ENCODE measurements at regions not wholly inside any gene's neighbourhood (a gene's known extent, or its start where the extent isn't known, plus 50 kb on each side); places are given as distances from the start of the nearest gene placed in this dataset.

- Histone ChIP-seq H3K9me2 (replicated peaks; ENCODE audit: control insufficient read depth, low read length) (no peaks in the 10 kb centered on the region), H3K4me2 (ENCODE audit: low read length) (no peak overlapping the region), H3K4me3 (ENCODE audit: low read length) (no peak overlapping the region), H4K20me1 (ENCODE audit: control insufficient read depth, insufficient read depth, low read depth, low read length) (no peaks in the 10 kb centered on the region), H3K79me2 (ENCODE audit: control insufficient read depth, low read length) (no peaks in the 10 kb centered on the region), H3K27ac (ENCODE audit: low read depth, low read length) (no peak overlapping the region), H3K27me3 (ENCODE audit: control insufficient read depth, low read length) (0 out of 2 replicates have a peak, but pooled peaks cover 2% of the 10 kb centered on the region), H3K4me1 (ENCODE audit: control insufficient read depth, low read length) (no peaks in the 10 kb centered on the region), H3F3A (ENCODE audit: control insufficient read depth, insufficient read depth) (no peaks in the 10 kb centered on the region), H3K9me3 (ENCODE audit: control insufficient read depth, insufficient read depth, low read length) (no peaks in the 10 kb centered on the region), H3K36me3 (ENCODE audit: control insufficient read depth, low read length) (no peaks in the 10 kb centered on the region)
- TF ChIP-seq EZH2phosphoT487 (IDR thresholded peaks at IDR 0.05; ENCODE audit: borderline replicate concordance, low read length), result no peak
- TF ChIP-seq, protein P1, sequence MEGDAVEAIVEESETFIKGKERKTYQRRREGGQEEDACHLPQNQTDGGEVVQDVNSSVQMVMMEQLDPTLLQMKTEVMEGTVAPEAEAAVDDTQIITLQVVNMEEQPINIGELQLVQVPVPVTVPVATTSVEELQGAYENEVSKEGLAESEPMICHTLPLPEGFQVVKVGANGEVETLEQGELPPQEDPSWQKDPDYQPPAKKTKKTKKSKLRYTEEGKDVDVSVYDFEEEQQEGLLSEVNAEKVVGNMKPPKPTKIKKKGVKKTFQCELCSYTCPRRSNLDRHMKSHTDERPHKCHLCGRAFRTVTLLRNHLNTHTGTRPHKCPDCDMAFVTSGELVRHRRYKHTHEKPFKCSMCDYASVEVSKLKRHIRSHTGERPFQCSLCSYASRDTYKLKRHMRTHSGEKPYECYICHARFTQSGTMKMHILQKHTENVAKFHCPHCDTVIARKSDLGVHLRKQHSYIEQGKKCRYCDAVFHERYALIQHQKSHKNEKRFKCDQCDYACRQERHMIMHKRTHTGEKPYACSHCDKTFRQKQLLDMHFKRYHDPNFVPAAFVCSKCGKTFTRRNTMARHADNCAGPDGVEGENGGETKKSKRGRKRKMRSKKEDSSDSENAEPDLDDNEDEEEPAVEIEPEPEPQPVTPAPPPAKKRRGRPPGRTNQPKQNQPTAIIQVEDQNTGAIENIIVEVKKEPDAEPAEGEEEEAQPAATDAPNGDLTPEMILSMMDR (IDR thresholded peaks at IDR 0.05; ENCODE audit: low read depth, low read length, poor library complexity, severe bottlenecking), result no peak
Measured at GRCh38 chr13:78780708-78781107, 121.8 kb upstream of the OBI1 start.

- Histone ChIP-seq H4K20me1 (ENCODE audit: control insufficient read depth, insufficient read depth, low read depth, low read length) (no peaks in the 10 kb centered on the region), H3K9me2 (replicated peaks; ENCODE audit: control insufficient read depth, low read length) (no peaks in the 10 kb centered on the region), H3K4me1 (ENCODE audit: control insufficient read depth, low read length) (no peaks in the 10 kb centered on the region), H3K79me2 (ENCODE audit: control insufficient read depth, low read length) (no peaks in the 10 kb centered on the region), H3K4me3 (ENCODE audit: low read length) (no peak overlapping the region), H3K9me3 (ENCODE audit: control insufficient read depth, insufficient read depth, low read length) (no peaks in the 10 kb centered on the region), H3K4me2 (ENCODE audit: low read length) (no peak overlapping the region), H3F3A (ENCODE audit: control insufficient read depth, insufficient read depth) (no peaks in the 10 kb centered on the region), H3K27ac (ENCODE audit: low read depth, low read length) (no peak overlapping the region), H3K36me3 (ENCODE audit: control insufficient read depth, low read length) (no peaks in the 10 kb centered on the region), H3K27me3 (ENCODE audit: control insufficient read depth, low read length) (0 out of 2 replicates have a peak, but pooled peaks cover 2% of the 10 kb centered on the region)
- TF ChIP-seq, protein P1 (IDR thresholded peaks at IDR 0.05; ENCODE audit: low read depth, low read length, poor library complexity, severe bottlenecking), result no peak
- TF ChIP-seq EZH2phosphoT487 (IDR thresholded peaks at IDR 0.05; ENCODE audit: borderline replicate concordance, low read length), result no peak
Measured at GRCh38 chr13:78779608-78780007, 120.7 kb upstream of the OBI1 start.

DNA sequence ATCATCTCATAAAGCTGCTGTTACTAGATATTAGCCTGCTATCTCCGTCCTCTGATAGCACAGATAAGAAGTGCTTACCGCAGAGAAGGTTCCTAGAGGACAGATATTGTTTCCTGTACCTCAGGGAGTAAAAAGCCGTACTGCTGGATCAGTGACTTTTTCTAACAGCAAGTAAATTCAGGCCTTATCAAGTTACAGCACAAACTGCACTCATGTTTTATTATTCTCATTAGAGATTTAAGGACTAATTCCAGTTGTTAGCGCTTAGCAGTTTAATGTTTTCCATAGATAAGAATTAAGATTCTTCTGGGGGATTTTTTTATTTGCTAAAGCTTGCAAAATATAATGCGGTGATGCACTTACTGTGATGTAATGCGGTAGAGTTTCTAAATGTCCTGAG, 119.0 kb upstream of the OBI1 start:
- H3K36me3 ChIP-seq (ENCODE audit: control insufficient read depth, low read length), result no peaks in the 10 kb centered on the region
- H3K9me2 ChIP-seq (replicated peaks; ENCODE audit: control insufficient read depth, low read length), result no peaks in the 10 kb centered on the region
- H3K79me2 ChIP-seq (ENCODE audit: control insufficient read depth, low read length), result no peaks in the 10 kb centered on the region
- no peaks in the 10 kb centered on the region for H3K9me3 ChIP-seq (ENCODE audit: control insufficient read depth, insufficient read depth, low read length)
- H3K4me2 ChIP-seq (ENCODE audit: low read length), result no peak overlapping the region
- no peak for TF ChIP-seq EZH2phosphoT487 (IDR thresholded peaks at IDR 0.05; ENCODE audit: borderline replicate concordance, low read length)
- TF ChIP-seq, protein P1 (IDR thresholded peaks at IDR 0.05; ENCODE audit: low read depth, low read length, poor library complexity, severe bottlenecking), result no peak
- H3K27me3 ChIP-seq (ENCODE audit: control insufficient read depth, low read length), result 0 out of 2 replicates have a peak, but pooled peaks cover 2% of the 10 kb centered on the region
- H4K20me1 ChIP-seq (ENCODE audit: control insufficient read depth, insufficient read depth, low read depth, low read length), result no peaks in the 10 kb centered on the region
- H3K4me1 ChIP-seq (ENCODE audit: control insufficient read depth, low read length), result no peaks in the 10 kb centered on the region
- no peak overlapping the region for H3K4me3 ChIP-seq (ENCODE audit: low read length)
- H3F3A ChIP-seq (ENCODE audit: control insufficient read depth, insufficient read depth), result no peaks in the 10 kb centered on the region
- no peak overlapping the region for H3K27ac ChIP-seq (ENCODE audit: low read depth, low read length)
